GM21825 (cell line): ENCODE measurements at regions not wholly inside any gene's neighbourhood (a gene's known extent, or its start where the extent isn't known, plus 50 kb on each side); places are given as distances from the start of the nearest gene placed in this dataset.
"Not testable (repeated sequence)": the region's sequence is repeated elsewhere in the genome, so short reads cannot be mapped to it uniquely, and the experiment has no call there.

Experiments used
- ATAC-seq: cut with Tn5 transposase; IDR thresholded peaks from one replicate; pipeline ENCODE4 v1.9.1; 2021; ENCODE audit warnings: mild to moderate bottlenecking, moderate library complexity; ENCODE audit not compliant: unreplicated experiment

GRCh38 chr12:19819231-19819630 lies 379.9 kb downstream of the AEBP2 start:
- no peak for ATAC-seq

GRCh38 chr12:19822476-19822875 lies 383.2 kb downstream of the AEBP2 start:
- ATAC-seq: no peak

- not testable (repeated sequence) for ATAC-seq
These were observed 384.0 kb downstream of the AEBP2 start for GRCh38 chr12:19823326-19823725.

- no peak for ATAC-seq
These were observed 387.8 kb downstream of the AEBP2 start for GRCh38 chr12:19826980-19827550.

GRCh38 chr12:19829100-19829853 lies 390.0 kb downstream of the AEBP2 start:
- no peak for ATAC-seq

- ATAC-seq: no peak
These were observed 391.2 kb downstream of the AEBP2 start for GRCh38 chr12:19830446-19830845.

GRCh38 chr12:19833775-19834501 lies 394.6 kb downstream of the AEBP2 start:
- ATAC-seq: no peak

- no peak for ATAC-seq
These were observed 395.3 kb downstream of the AEBP2 start for GRCh38 chr12:19834592-19834991.

- ATAC-seq: no peak
These were observed 396.8 kb downstream of the AEBP2 start for GRCh38 chr12:19836056-19836455.

- ATAC-seq: no peak
These were observed 397.2 kb downstream of the AEBP2 start for GRCh38 chr12:19836456-19836855.

- ATAC-seq: no peak
These were observed 398.3 kb downstream of the AEBP2 start for GRCh38 chr12:19837543-19837942.

- ATAC-seq: no peak
These were observed 402.2 kb downstream of the AEBP2 start for GRCh38 chr12:19841451-19841850.

GRCh38 chr12:19842116-19842515 lies 402.8 kb downstream of the AEBP2 start:
- no peak for ATAC-seq

- ATAC-seq: no peak
These were observed 404.9 kb downstream of the AEBP2 start for GRCh38 chr12:19844224-19844623.

GRCh38 chr12:19846574-19846973 lies 407.3 kb downstream of the AEBP2 start:
- ATAC-seq: no peak

- ATAC-seq: no peak
These were observed 408.2 kb downstream of the AEBP2 start for GRCh38 chr12:19847294-19848059.

- ATAC-seq: no peak
These were observed 409.1 kb downstream of the AEBP2 start for GRCh38 chr12:19848421-19848820.

GRCh38 chr12:19849208-19849607 lies 409.9 kb downstream of the AEBP2 start:
- no peak for ATAC-seq

GRCh38 chr12:19850346-19851065 lies 411.2 kb downstream of the AEBP2 start:
- ATAC-seq: no peak

- ATAC-seq: no peak
These were observed 413.0 kb downstream of the AEBP2 start for GRCh38 chr12:19852100-19852855.
